ENCODE measurements at regions not wholly inside any gene's neighbourhood (a gene's known extent, or its start where the extent isn't known, plus 50 kb on each side); places are given as distances from the start of the nearest gene placed in this dataset.
"Not testable (repeated sequence)": the region's sequence is repeated elsewhere in the genome, so short reads cannot be mapped to it uniquely, and the experiment has no call there.

- DNase-seq, result no peak
Observed at GRCh38 chr5:124538931-124539330, 207.5 kb downstream of the ZNF608 start.

GRCh38 chr5:124538191-124538590 lies 208.2 kb downstream of the ZNF608 start:
- no peak for DNase-seq

- no peak for DNase-seq
Observed at GRCh38 chr5:124537522-124537921, 208.9 kb downstream of the ZNF608 start.

GRCh38 chr5:124537107-124537506 lies 209.3 kb downstream of the ZNF608 start:
- DNase-seq, result no peak

- DNase-seq, result no peak
Observed at GRCh38 chr5:124536333-124536732, 210.1 kb downstream of the ZNF608 start.

- no peak for DNase-seq
Observed at GRCh38 chr5:124530916-124531315, 215.5 kb downstream of the ZNF608 start.

- DNase-seq, result no peak
Observed at GRCh38 chr5:124528838-124529237, 217.6 kb downstream of the ZNF608 start.

- DNase-seq, result no peak
Observed at GRCh38 chr5:124527220-124527991, 219.0 kb downstream of the ZNF608 start.

GRCh38 chr5:124526079-124526478 lies 220.4 kb downstream of the ZNF608 start:
- not testable (repeated sequence) for DNase-seq

GRCh38 chr5:124524552-124525232 lies 221.7 kb downstream of the ZNF608 start:
- DNase-seq, result no peak

GRCh38 chr5:124523897-124524296 lies 222.5 kb downstream of the ZNF608 start:
- DNase-seq, result no peak

- no peak for DNase-seq
Observed at GRCh38 chr5:124522992-124523391, 223.4 kb downstream of the ZNF608 start.

GRCh38 chr5:124521461-124522230 lies 224.8 kb downstream of the ZNF608 start:
- no peak for DNase-seq

- DNase-seq, result no peak
Observed at GRCh38 chr5:124519396-124519795, 227.0 kb downstream of the ZNF608 start.

GRCh38 chr5:124516567-124516966 lies 229.9 kb downstream of the ZNF608 start:
- DNase-seq, result no peak

GRCh38 chr5:124515497-124516245 lies 230.8 kb downstream of the ZNF608 start:
- DNase-seq, result no peak

- no peak for DNase-seq
Observed at GRCh38 chr5:124514956-124515355, 231.5 kb downstream of the ZNF608 start.

GRCh38 chr5:124512952-124513632 lies 233.3 kb downstream of the ZNF608 start:
- no peak for DNase-seq

- DNase-seq, result no peak
Observed at GRCh38 chr5:124512236-124512635, 234.2 kb downstream of the ZNF608 start.

- DNase-seq, result no peak
Observed at GRCh38 chr5:124511791-124512190, 234.6 kb downstream of the ZNF608 start.

GRCh38 chr5:124507688-124508087 lies 238.8 kb downstream of the ZNF608 start:
- DNase-seq, result no peak
